T1000 (cell line): ENCODE measurements at regions not wholly inside any gene's neighbourhood (a gene's known extent, or its start where the extent isn't known, plus 50 kb on each side); places are given as distances from the start of the nearest gene placed in this dataset.
"Not testable (repeated sequence)": the region's sequence is repeated elsewhere in the genome, so short reads cannot be mapped to it uniquely, and the experiment has no call there.

Experiments
- DNase-seq: peaks from one replicate; lab custom pipeline; 2025; ENCODE audit warnings: mixed read lengths; lab: John Stamatoyannopoulos, UW

GRCh38 chr12:107500307-107500706 is 185.3 kb upstream of the PWP1 start:
- DNase-seq: no peak

DNA sequence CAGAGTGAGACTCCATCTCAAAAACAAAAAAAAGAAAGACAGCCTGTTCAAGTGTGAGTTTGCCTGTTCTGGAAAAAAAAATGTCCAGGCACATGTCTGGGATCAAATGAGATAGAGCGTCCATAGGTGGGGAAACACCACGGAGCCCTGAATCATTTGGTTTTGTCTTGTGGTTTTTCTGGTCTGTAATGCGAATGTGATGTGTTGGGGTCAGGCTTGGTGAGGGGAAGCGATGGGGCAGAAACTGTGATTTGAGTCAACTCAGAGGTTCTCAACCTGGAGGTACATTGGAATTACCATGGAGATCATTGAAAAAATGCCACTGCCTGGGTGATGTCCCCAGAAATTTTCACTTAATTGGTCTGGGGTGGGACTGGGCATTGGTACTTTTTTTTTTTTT is 183.9 kb upstream of the PWP1 start:
- no peak for DNase-seq

GRCh38 chr12:107503129-107503855 is 182.3 kb upstream of the PWP1 start:
- DNase-seq: no peak

- DNase-seq: no peak
Observed at GRCh38 chr12:107503887-107504885, 181.4 kb upstream of the PWP1 start.

DNA sequence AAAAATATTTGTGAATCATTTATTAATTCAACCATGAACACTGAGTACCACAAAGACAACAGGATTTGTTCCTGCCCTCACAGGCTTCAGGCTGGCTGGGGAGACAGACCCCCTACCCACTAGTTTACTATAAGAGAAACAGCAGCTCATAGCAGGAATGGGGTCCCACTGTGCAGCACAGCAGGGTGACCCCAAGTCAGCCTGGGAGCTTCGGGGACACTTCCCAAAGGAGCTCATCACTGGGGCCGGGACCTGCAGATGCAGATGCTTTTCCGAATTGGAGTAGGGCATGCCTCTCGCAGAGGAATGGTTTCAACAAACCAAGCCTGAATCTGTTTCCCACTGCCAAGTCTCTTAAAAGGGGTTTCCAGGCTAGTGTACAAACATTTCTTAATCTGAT is 176.2 kb upstream of the PWP1 start:
- no peak for DNase-seq

DNA sequence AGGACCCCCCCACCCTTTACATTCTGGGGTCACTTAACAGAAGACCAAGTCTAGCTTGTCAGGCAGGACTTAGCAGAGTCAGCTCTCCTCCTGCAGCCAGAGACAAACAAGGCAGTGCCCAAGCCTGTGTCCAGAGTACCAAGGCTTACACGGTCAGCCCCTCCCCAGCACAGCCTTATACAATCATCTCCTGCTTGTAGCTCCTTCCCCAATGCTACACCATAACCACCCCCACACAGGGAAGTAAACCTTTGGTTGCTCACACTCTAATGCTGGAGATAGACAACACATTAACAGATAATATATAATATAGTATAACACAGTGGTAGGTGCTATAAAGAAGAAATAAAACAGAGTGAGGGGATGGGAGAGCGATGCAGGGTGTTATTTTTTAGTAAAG is 175.4 kb upstream of the PWP1 start:
- no peak for DNase-seq

DNA sequence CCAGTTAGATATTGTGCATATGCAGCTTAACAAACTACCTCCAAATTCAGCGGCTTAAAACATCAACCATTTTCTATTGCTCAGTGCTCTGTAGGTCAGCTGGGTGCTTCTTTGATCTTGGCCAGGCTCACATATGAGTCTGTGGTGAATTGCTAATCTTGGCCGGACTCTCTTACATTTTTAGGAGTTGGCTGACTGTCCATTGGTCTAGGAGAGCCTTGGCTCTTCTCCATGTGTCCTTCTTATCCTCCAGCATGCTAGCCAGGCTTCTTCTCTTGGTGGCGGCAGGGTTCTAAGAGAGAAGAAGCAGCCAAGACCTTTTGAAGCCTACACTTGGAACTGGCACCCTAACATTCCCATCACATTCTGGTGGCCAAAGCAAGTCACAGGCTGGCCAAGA is 174.3 kb upstream of the PWP1 start:
- no peak for DNase-seq

GRCh38 chr12:107512391-107512790 is 173.2 kb upstream of the PWP1 start:
- DNase-seq: no peak

DNA sequence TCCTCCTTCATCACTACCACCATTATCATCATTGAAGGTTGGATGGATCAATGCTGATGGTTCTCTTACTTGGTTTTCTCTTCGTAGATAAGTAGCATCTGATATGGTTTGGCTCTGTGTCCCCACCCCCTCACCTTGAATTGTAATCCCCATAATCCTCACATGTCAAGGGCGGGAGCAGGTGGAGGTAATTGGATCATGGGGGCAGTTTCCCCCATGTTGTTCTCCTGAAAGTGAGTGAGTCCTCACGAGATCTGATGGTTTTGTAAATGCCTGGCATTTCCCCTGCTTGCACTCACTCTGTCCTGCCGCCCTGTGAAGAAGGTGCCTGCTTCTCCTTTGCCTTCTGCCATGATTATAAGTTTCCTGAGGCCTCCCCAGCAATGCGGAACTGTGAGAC is 172.4 kb upstream of the PWP1 start:
- no peak for DNase-seq

DNA sequence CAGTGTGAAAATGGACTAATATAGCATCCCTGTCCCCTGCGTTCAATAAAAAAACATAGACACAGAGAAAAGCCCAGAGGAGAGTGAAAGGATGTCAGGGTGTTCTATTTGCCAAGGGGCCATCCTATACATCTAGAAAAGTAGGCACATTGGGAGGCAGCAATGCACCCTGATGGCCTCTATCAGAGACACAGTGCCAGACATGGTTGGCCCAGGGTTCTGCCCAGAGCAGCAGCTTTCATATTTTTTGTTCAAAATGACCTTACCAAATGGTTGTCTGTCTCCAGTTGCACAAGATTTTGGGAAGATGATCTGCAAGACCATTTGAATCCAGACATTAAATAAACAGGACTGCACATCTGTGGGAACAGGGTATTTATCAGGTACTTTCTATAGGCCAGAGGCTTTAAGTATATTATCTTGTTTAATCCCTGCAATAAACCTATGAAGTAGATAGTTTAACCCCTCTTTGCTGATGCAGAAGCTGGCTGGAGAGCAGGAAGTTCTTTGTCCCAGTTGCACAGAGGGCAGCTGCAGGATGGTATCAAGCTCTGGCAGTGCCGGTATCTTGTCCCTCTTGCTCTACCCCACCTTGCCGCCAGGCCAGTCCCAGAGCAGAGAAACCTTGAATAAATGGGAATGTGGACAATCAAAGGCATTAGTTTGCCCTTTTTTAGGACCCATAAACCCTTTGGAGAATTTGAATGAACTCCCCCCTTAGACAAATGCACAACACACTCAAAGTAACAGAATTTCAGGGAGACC is 171.8 kb upstream of the PWP1 start:
- no peak for DNase-seq

- DNase-seq: no peak
Observed at GRCh38 chr12:107514887-107515445, 170.6 kb upstream of the PWP1 start.

DNA sequence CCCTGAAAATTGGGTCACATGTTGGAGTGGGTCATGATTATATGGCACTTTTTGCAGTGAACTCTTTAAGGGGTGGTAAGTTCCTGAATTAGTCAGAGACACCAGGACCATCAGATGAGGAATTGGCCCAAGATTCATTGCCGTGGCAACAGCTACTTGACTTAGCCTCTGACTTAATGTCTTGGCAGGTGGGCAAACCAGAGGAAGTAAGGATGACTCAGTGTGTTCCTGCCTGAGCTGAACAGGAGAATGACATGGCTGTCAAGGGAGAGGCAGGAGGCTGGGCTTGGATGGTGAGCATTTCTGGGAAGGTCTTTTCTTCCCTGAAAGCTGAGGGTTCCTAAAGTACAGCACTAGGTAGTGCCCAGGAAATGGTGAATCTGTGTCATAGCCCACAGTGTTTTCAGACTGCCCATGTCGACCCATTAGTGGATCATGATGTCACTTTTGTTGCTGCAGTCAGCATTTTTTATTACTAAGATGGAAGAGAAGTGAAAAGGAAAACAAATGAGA is 170.1 kb upstream of the PWP1 start:
- DNase-seq: peak; percentile 77

DNA sequence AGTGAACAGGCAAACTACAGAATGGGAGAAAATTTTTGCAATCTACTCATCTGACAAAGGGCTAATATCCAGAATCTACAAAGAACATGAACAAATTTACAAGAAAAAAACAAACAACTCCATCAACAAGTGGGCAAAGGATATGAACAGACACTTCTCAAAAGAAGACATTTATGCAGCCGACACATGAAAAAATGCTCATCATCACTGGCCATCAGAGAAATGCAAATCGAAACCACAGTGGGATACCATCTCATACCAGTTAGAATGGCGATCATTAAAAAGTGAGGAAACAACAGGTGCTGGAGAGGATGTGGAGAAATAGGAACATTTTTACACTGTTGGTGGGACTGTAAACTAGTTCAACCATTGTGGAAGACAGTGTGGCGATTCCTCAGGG is 167.8 kb upstream of the PWP1 start:
- not testable (repeated sequence) for DNase-seq

DNA sequence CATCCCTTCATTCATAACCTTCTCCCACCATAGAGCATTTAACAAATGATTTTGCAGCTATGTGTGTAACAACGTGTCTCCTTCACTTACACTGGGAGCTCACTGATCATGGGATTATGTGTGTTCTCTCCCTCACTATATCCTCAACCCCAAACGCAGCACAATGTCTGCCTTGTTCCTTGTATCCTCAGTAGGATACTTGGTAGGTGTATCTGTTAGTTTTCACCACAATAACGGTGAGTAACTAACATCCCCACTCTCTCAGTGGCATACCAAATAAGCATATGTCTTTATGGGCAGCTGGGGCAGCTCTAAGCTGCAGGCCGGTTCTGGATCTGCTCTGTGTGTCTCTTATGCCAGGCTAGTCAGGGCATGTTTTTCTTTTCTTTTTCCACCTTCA is 166.7 kb upstream of the PWP1 start:
- DNase-seq: peak; percentile 26

DNA sequence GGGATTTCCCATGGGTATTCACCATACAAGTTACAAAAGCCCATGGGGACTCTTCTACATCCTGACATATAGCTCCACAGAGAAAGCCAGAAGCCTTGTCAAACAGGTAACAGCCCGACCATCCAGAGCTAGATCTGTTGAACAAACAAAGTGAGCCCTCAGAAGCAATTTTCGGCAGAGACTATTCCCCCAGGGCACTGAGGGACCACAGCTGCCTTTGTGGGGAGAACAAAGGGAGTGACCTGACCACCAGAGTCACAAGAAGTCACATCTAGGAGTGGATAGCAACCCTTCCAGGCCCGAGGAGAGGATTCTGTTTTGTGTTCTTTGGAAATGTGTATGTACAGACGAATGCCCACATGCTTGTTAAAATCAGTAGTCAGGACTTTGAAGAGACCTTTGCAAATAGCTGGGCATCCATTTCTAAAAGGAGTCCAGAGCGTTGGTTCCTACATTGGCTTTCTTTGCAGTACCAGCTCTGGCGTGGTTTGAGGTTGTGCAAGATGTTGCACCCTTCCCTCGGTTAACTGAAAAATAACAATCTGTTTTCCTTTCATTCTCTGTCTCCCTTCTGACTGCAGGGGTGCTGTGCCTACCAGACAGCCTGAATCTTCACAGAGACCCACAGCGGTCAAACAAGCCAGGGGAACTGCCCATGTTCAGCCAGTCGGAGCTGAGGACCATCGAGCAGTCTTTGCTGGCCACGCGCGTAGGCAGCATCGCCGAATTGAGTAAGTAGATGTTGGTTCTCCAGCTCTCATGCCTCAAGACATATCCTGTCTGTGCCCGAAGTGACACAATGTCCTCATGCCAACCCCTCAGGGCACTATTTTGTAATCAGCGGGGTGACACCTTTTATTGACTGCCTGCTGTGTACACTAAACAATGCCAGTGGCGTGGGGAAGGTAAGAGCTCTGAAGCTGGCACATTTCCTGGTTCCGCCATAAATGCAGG is 165.4 kb upstream of the PWP1 start:
- no peak for DNase-seq

DNA sequence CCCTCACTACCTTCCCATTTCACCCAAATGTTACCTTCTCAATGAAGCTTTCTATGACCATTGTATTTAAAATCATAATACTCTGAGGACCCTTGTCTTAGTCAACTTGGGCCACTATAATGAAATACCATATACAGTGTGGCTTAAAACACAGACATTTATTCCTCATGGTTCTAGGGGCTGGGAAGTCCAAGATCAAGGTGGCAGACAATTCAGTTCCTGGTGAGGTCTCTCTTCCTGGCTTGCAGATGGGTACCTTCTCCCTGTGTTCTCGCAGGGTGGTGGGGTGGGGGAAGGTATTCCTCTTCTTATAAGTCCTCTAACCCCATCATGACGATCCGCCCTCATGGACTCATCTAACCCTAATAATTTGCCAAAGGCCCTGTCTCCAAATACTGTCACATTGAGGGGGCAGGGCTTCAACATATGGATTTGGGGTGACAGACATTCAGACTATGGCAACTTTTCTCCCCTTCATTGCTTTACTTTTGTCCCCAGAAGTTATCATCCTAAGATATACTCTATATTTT is 163.7 kb upstream of the PWP1 start:
- DNase-seq: no peak

DNA sequence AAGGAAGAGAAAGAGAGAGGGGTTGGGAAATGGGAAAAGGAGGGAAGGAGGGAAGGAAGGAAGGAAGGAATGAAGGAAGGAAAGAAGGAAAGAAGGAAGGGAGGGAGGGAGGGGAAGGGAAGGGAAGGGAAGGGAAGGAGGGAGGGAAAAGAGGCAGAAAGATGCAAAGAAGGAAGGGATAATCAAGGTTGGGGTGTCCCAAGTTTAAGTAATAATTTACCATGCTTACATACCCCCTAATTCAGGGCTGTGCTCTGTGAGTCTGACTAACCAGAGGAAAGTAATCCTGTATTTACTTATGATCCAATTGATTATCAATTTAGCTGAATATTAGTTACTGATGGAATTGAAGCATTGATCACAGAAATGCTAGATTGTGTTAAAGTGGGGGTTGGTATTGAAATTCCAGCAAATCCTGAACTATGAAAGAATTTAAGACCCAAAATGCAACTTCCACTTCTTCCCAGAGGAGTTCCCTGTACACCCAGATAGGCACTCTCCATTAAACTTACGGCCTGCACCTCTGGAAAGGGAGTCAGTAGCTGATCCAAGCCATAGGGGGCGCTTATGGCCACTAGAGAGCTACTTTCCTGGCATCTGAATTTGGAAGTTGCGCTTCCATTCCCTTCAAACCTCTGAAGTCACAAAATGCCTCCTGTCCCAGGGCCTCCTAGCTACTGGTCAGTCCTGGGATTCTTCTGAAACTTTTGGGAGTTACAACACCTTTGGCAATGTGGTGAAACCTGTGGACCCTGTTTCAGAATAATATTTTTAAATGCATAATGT is 162.7 kb upstream of the PWP1 start:
- DNase-seq: no peak

DNA sequence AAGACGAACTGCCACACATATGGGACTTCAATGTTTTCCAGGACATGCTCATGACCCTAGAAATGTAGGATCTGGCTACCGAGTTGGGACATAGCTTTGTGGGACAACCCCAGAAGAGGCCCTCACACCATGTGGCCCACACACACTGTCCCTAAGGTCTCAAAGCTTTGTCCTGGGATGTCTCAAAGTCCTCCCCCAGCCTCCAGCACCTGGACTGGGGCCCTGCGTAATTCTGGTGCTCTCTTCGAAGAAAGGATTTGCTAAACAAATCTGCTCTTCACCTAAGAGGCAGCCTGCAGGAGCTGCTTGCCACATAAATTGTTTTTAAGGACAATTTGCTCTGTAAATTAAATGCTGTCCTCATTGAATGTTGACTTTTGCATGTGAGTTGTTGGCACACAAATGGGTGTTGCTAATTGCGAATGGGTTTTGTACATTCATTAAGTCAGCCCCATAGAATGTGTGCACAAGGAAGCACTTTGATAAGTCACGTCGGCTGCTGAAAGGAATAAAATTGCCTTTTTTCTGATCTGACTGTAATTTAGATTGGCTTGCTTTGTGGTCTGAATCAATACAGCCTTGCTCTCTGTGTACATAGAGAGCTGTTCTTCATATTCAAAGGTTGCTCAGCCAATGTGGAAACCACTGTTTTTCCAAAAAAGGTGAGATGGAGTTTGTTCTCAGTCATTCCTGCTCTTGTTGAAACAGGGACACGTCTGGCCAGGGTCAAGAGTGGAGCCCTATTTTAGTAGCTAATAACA is 161.6 kb upstream of the PWP1 start:
- DNase-seq: no peak
